ENCODE measurements at regions not wholly inside any gene's neighbourhood (a gene's known extent, or its start where the extent isn't known, plus 50 kb on each side); places are given as distances from the start of the nearest gene placed in this dataset.

DNA sequence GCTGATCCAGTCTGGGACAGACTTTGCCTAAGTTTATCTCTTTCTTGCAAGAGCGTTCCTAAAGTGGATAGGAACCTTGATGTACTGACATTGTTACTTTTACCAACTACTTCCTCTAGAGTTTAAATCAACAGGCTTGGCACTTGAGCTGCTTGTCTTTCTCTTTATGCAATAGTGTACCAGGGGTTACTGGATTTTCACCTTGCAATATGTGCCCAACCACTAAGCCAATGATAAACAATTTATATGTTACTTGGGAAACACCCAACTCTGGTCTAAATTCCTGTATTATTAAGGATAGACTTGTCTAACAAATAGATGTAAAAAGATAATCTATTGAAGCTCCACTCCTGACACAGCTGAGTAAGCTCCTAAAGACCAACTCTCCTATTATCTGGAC, 470.2 kb downstream of the SH2D4B start:
- TF ChIP-seq POLR2A (IDR thresholded peaks at IDR 0.05) (no peak), EP300 (IDR thresholded peaks at IDR 0.05) (no peak)
- TF ChIP-seq, protein P1, sequence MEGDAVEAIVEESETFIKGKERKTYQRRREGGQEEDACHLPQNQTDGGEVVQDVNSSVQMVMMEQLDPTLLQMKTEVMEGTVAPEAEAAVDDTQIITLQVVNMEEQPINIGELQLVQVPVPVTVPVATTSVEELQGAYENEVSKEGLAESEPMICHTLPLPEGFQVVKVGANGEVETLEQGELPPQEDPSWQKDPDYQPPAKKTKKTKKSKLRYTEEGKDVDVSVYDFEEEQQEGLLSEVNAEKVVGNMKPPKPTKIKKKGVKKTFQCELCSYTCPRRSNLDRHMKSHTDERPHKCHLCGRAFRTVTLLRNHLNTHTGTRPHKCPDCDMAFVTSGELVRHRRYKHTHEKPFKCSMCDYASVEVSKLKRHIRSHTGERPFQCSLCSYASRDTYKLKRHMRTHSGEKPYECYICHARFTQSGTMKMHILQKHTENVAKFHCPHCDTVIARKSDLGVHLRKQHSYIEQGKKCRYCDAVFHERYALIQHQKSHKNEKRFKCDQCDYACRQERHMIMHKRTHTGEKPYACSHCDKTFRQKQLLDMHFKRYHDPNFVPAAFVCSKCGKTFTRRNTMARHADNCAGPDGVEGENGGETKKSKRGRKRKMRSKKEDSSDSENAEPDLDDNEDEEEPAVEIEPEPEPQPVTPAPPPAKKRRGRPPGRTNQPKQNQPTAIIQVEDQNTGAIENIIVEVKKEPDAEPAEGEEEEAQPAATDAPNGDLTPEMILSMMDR (IDR thresholded peaks at IDR 0.05) = no peak

Measured in tibial nerve (tissue), 4 donors.